SH-SY5Y (cell line): ENCODE measurements at regions not wholly inside any gene's neighbourhood (a gene's known extent, or its start where the extent isn't known, plus 50 kb on each side); places are given as distances from the start of the nearest gene placed in this dataset.
A peak's percentile ranks its signal among the peaks of the same experiment; 100 is the strongest.

Experiments
- GATA2 ChIP-seq: IDR thresholded peaks from 2 replicates; pipeline ENCODE4 v1.6.1; 2011; ENCODE audit warnings: mild to moderate bottlenecking, low read depth, low read length
- GATA3 ChIP-seq: IDR thresholded peaks from 2 replicates; pipeline ENCODE4 v1.6.1; 2011; ENCODE audit warnings: low read depth, mild to moderate bottlenecking, low read length, moderate library complexity

- no peak for TF ChIP-seq GATA2
- no peak for TF ChIP-seq GATA3
Observed at GRCh38 chr17:53141280-53141679, 681.4 kb upstream of the KIF2B start.

- TF ChIP-seq GATA3 = no peak
- no peak for TF ChIP-seq GATA2
Observed at GRCh38 chr17:53137869-53138268, 684.9 kb upstream of the KIF2B start.

- TF ChIP-seq GATA3 = peak; percentile 90
- TF ChIP-seq GATA2 = peak; percentile 93
Observed at GRCh38 chr17:53135969-53136368, 686.8 kb upstream of the KIF2B start.

- no peak for TF ChIP-seq GATA3
- no peak for TF ChIP-seq GATA2
Observed at GRCh38 chr17:53134548-53134947, 688.2 kb upstream of the KIF2B start.

GRCh38 chr17:53133876-53134275 is 688.9 kb upstream of the KIF2B start:
- TF ChIP-seq GATA2 (no peak), GATA3 (no peak)

- TF ChIP-seq GATA2 (no peak), GATA3 (no peak)
Observed at GRCh38 chr17:53129863-53130262, 692.9 kb upstream of the KIF2B start.

- TF ChIP-seq GATA3 (no peak), GATA2 (no peak)
Observed at GRCh38 chr17:53127331-53127730, 695.4 kb upstream of the KIF2B start.

- TF ChIP-seq GATA2 = no peak
- TF ChIP-seq GATA3 = no peak
Observed at GRCh38 chr17:53122966-53123365, 699.8 kb upstream of the KIF2B start.

GRCh38 chr17:53119773-53120172 is 703.0 kb upstream of the KIF2B start:
- TF ChIP-seq GATA3 (no peak), GATA2 (no peak)

- TF ChIP-seq GATA3 = no peak
- no peak for TF ChIP-seq GATA2
Observed at GRCh38 chr17:53118948-53119347, 703.8 kb upstream of the KIF2B start.

- no peak for TF ChIP-seq GATA2
- TF ChIP-seq GATA3 = no peak
Observed at GRCh38 chr17:53106886-53107285, 715.8 kb upstream of the KIF2B start.

- TF ChIP-seq GATA2 (no peak), GATA3 (no peak)
Observed at GRCh38 chr17:53101706-53102105, 721.0 kb upstream of the KIF2B start.

- TF ChIP-seq GATA3 (no peak), GATA2 (no peak)
Observed at GRCh38 chr17:53100126-53100525, 722.6 kb upstream of the KIF2B start.

GRCh38 chr17:53093391-53093790 is 729.3 kb upstream of the KIF2B start:
- TF ChIP-seq GATA3 = no peak
- TF ChIP-seq GATA2 = no peak

GRCh38 chr17:53092072-53092471 is 730.7 kb upstream of the KIF2B start:
- TF ChIP-seq GATA3 (no peak), GATA2 (no peak)

- no peak for TF ChIP-seq GATA3
Observed at GRCh38 chr17:53090770-53091169, 732.0 kb upstream of the KIF2B start.

- TF ChIP-seq GATA3 (no peak), GATA2 (no peak)
Observed at GRCh38 chr17:53088481-53088880, 734.2 kb upstream of the KIF2B start.
